ENCODE measurements at regions not wholly inside any gene's neighbourhood (a gene's known extent, or its start where the extent isn't known, plus 50 kb on each side); places are given as distances from the start of the nearest gene placed in this dataset.

- no peak for DNase-seq (ENCODE audit: low read depth)
Measured at GRCh38 chr7:112566442-112567324, 85.9 kb downstream of the LSMEM1 start.

GRCh38 chr7:112567388-112567787, 86.6 kb downstream of the LSMEM1 start:
- no peak for DNase-seq (ENCODE audit: low read depth)
- no peak overlapping the region for H3K4me3 ChIP-seq (replicated peaks; ENCODE audit: low read depth, low read length)
- no peak for TF ChIP-seq CTCF (IDR thresholded peaks at IDR 0.05; ENCODE audit: low read length, missing control alignments)

More at GRCh38 chr7:112566442-112567324, 85.9 kb downstream of the LSMEM1 start:
- no peak overlapping the region for H3K4me3 ChIP-seq (replicated peaks; ENCODE audit: low read depth, low read length)
- no peak for TF ChIP-seq CTCF (IDR thresholded peaks at IDR 0.05; ENCODE audit: low read length, missing control alignments)

- TF ChIP-seq CTCF (IDR thresholded peaks at IDR 0.05; ENCODE audit: low read length, missing control alignments), result peak; percentile 3
- no peak overlapping the region for H3K4me3 ChIP-seq (replicated peaks; ENCODE audit: low read depth, low read length)
- no peak for DNase-seq (ENCODE audit: low read depth)
Measured at GRCh38 chr7:112571852-112572607, 91.2 kb downstream of the LSMEM1 start.

GRCh38 chr7:112572669-112573301, 92.0 kb downstream of the LSMEM1 start:
- no peak for DNase-seq (ENCODE audit: low read depth)
- no peak overlapping the region for H3K4me3 ChIP-seq (replicated peaks; ENCODE audit: low read depth, low read length)
- TF ChIP-seq CTCF (IDR thresholded peaks at IDR 0.05; ENCODE audit: low read length, missing control alignments), result no peak

- no peak for DNase-seq (ENCODE audit: low read depth)
- TF ChIP-seq CTCF (IDR thresholded peaks at IDR 0.05; ENCODE audit: low read length, missing control alignments), result no peak
- H3K4me3 ChIP-seq (replicated peaks; ENCODE audit: low read depth, low read length), result no peak overlapping the region
Measured at GRCh38 chr7:112573302-112574039, 92.7 kb downstream of the LSMEM1 start.

- DNase-seq (ENCODE audit: low read depth), result no peak
- H3K4me3 ChIP-seq (replicated peaks; ENCODE audit: low read depth, low read length), result no peak overlapping the region
- TF ChIP-seq CTCF (IDR thresholded peaks at IDR 0.05; ENCODE audit: low read length, missing control alignments), result no peak
Measured at GRCh38 chr7:112575864-112576263, 95.1 kb downstream of the LSMEM1 start.

All from fibroblast of pulmonary artery (primary cell).